ENCODE measurements at regions not wholly inside any gene's neighbourhood (a gene's known extent, or its start where the extent isn't known, plus 50 kb on each side); places are given as distances from the start of the nearest gene placed in this dataset.
A peak's percentile ranks its signal among the peaks of the same experiment; 100 is the strongest.

GRCh38 chr5:74355041-74355824 lies 285.3 kb downstream of the ENC1 start:
- no peak for TF ChIP-seq CTCF (IDR thresholded peaks at IDR 0.05; ENCODE audit: insufficient read depth, low read length, severe bottlenecking)
- DNase-seq (ENCODE audit: low read depth) (no peak), FAIRE-seq (peak; percentile 80)
- Histone ChIP-seq H3K4me3 (ENCODE audit: low read depth, low read length) (no peak overlapping the region), H3K36me3 (ENCODE audit: control insufficient read depth, insufficient read depth, low read length) (no peaks in the 10 kb centered on the region), H3K27me3 (ENCODE audit: control insufficient read depth, insufficient read depth, low read length) (no peaks in the 10 kb centered on the region)

- H3K4me3 ChIP-seq (ENCODE audit: low read depth, low read length) = no peak overlapping the region
- TF ChIP-seq CTCF (IDR thresholded peaks at IDR 0.05; ENCODE audit: insufficient read depth, low read length, severe bottlenecking) = no peak
- H3K27me3 ChIP-seq (ENCODE audit: control insufficient read depth, insufficient read depth, low read length) = no peaks in the 10 kb centered on the region
- FAIRE-seq (no peak), DNase-seq (ENCODE audit: low read depth) (no peak)
- no peaks in the 10 kb centered on the region for H3K36me3 ChIP-seq (ENCODE audit: control insufficient read depth, insufficient read depth, low read length)
Observed at GRCh38 chr5:74352256-74352655, 288.3 kb downstream of the ENC1 start.

GRCh38 chr5:74342948-74343682 lies 297.4 kb downstream of the ENC1 start:
- Histone ChIP-seq H3K36me3 (ENCODE audit: control insufficient read depth, insufficient read depth, low read length) (no peaks in the 10 kb centered on the region), H3K27me3 (ENCODE audit: control insufficient read depth, insufficient read depth, low read length) (no peaks in the 10 kb centered on the region), H3K4me3 (ENCODE audit: low read depth, low read length) (no peak overlapping the region)
- peak; percentile 89 for DNase-seq (ENCODE audit: low read depth)
- FAIRE-seq = no peak
- TF ChIP-seq CTCF (IDR thresholded peaks at IDR 0.05; ENCODE audit: insufficient read depth, low read length, severe bottlenecking) = no peak

- Histone ChIP-seq H3K4me3 (ENCODE audit: low read depth, low read length) (no peak overlapping the region), H3K27me3 (ENCODE audit: control insufficient read depth, insufficient read depth, low read length) (no peaks in the 10 kb centered on the region), H3K36me3 (ENCODE audit: control insufficient read depth, insufficient read depth, low read length) (no peaks in the 10 kb centered on the region)
- TF ChIP-seq CTCF (IDR thresholded peaks at IDR 0.05; ENCODE audit: insufficient read depth, low read length, severe bottlenecking) = no peak
- FAIRE-seq (no peak), DNase-seq (ENCODE audit: low read depth) (no peak)
Observed at GRCh38 chr5:74342182-74342581, 298.3 kb downstream of the ENC1 start.

GRCh38 chr5:74341221-74341620 lies 299.3 kb downstream of the ENC1 start:
- no peak overlapping the region for H3K4me3 ChIP-seq (ENCODE audit: low read depth, low read length)
- H3K36me3 ChIP-seq (ENCODE audit: control insufficient read depth, insufficient read depth, low read length) = no peaks in the 10 kb centered on the region
- no peaks in the 10 kb centered on the region for H3K27me3 ChIP-seq (ENCODE audit: control insufficient read depth, insufficient read depth, low read length)
- FAIRE-seq = no peak
- no peak for DNase-seq (ENCODE audit: low read depth)
- no peak for TF ChIP-seq CTCF (IDR thresholded peaks at IDR 0.05; ENCODE audit: insufficient read depth, low read length, severe bottlenecking)

Measured in bronchial epithelial cell (primary cell).